Astrocyte (in vitro differentiated cells and primary cell): ENCODE measurements at regions not wholly inside any gene's neighbourhood (a gene's known extent, or its start where the extent isn't known, plus 50 kb on each side); places are given as distances from the start of the nearest gene placed in this dataset.

Source experiments
- CTCF ChIP-seq: IDR thresholded peaks from 2 replicates; pipeline ENCODE4 v1.5.1; 2011; ENCODE audit warnings: low read depth, mild to moderate bottlenecking, inconsistent platforms, low read length, moderate library complexity; ENCODE audit not compliant: insufficient read depth
- EZH2 ChIP-seq: IDR thresholded peaks from 2 replicates; pipeline ENCODE4 v1.6.1; 2012; ENCODE audit warnings: mild to moderate bottlenecking, low read length, inconsistent platforms; ENCODE audit not compliant: insufficient read depth

DNA sequence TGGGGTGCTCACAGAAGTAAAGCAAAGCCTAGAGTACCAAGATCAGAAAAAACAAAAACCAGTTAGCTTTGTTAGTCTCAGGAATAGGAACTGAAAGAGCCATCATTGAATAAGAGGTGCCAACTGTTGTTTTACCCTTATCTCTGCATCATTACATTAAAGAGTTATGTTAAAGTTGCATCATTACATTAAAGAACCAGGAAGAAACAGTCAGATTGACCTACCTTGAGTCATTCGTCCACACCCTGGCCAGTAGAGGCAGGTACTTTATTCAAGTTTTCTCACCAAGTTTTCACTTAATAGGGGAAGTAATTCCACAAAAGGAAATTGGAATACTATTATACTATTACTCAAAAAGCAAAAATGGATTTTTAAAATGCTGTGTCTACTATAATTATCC is 121.7 kb upstream of the CNOT2 start:
- TF ChIP-seq CTCF = no peak
- TF ChIP-seq EZH2 = no peak
